ENCODE measurements at regions not wholly inside any gene's neighbourhood (a gene's known extent, or its start where the extent isn't known, plus 50 kb on each side); places are given as distances from the start of the nearest gene placed in this dataset.

- TF ChIP-seq CTCF (conservative IDR thresholded peaks at IDR 0.05; ENCODE audit: low read depth, low read length), result no peak
- TF ChIP-seq EZH2 (IDR thresholded peaks at IDR 0.05; ENCODE audit: low read length, unreplicated experiment), result no peak
- TF ChIP-seq EZH2phosphoT487 (IDR thresholded peaks at IDR 0.05; ENCODE audit: borderline replicate concordance, low read length), result no peak
Observed at GRCh38 chr9:106400170-106400569, 462.8 kb upstream of the ZNF462 start.
